HepG2 (cell line): ENCODE measurements at regions not wholly inside any gene's neighbourhood (a gene's known extent, or its start where the extent isn't known, plus 50 kb on each side); places are given as distances from the start of the nearest gene placed in this dataset.

Experiments
- ATAC-seq: fragments of 200-7000 bp; cut with Tn5 transposase; 3 replicates; pipeline ENCODE4 v1.9.1; 2020; ENCODE audit warnings: mild to moderate bottlenecking, moderate library complexity
- BruUV-seq: library from RNA; stranded (reverse); fragments of 400-500 nt; replicated peaks from 2 replicates; lab custom pipeline; 2021; lab: Mats Ljungman, UMichigan
- CTCF ChIA-PET: fragments of 300-600 bp; formaldehyde crosslinking; extraction: SDS; loops from one replicate; lab custom pipeline; 2021; ENCODE audit warnings: low total read pairs, inconsistent platforms, low intra/inter-chr PET ratio; lab: Yijun Ruan, JAX
- POLR2A ChIA-PET: fragments of 350-600 bp; sonication (Branson Sonifier 250); formaldehyde crosslinking; loops from one replicate; lab custom pipeline; 2020; ENCODE audit warnings: antibody characterized with exemption, inconsistent platforms; lab: Yijun Ruan, JAX
- DNase-seq: peaks from one replicate; pipeline ENCODE4 v3.0.0-alpha.2; 2015; ENCODE audit warnings: low spot score
- FAIRE-seq: peaks from 3 replicates; lab custom pipeline; 2011; peaks lifted over from hg19 to GRCh38; lab: Jason Lieb, UNC
- H2AFZ ChIP-seq: one replicate; pipeline ENCODE4 v1.6.1; 2011; ENCODE audit warnings: low read length, inconsistent platforms
- H3K27ac ChIP-seq: fragments of 300-600 bp; 3 replicates; pipeline ENCODE4 v1.8.0; 2011; ENCODE audit warnings: mixed run types, mild to moderate bottlenecking, mixed read lengths, low read length, inconsistent platforms; ENCODE audit not compliant: insufficient read depth; ENCODE audit errors: extremely low read length
- H3K27me3 ChIP-seq, 2 experiments: fragments of 200-600 bp in 1 of 2; 2 replicates in 1 of 2; 3 replicates in 1 of 2; pipeline versions ENCODE4 v1.6.0 to v1.8.0; 2011; ENCODE audit warnings: low read length in 2 of 2, mild to moderate bottlenecking in 2 of 2, moderate library complexity in 2 of 2, inconsistent platforms in 1 of 2; ENCODE audit not compliant: insufficient read depth in 2 of 2, control insufficient read depth in 1 of 2
- H3K36me3 ChIP-seq, 2 experiments: fragments of 200-600 bp in 1 of 2; replicated peaks in 1 of 2; 2 replicates in 1 of 2; 3 replicates in 1 of 2; pipeline versions ENCODE4 v1.5.1 to v1.8.0; 2011; ENCODE audit warnings: low read length in 2 of 2, inconsistent platforms in 1 of 2; ENCODE audit not compliant: insufficient read depth in 2 of 2, control insufficient read depth in 1 of 2
- H3K4me1 ChIP-seq: 2 replicates; pipeline ENCODE4 v1.5.1; 2012; ENCODE audit warnings: low read length, inconsistent platforms; ENCODE audit not compliant: insufficient read depth
- H3K4me2 ChIP-seq: 2 replicates; pipeline ENCODE4 v1.6.0; 2011; ENCODE audit warnings: low read depth, low read length, inconsistent platforms
- H3K4me3 ChIP-seq, 3 experiments: fragments of 200-600 bp in 1 of 3; sonication (generic), shearing (Covaris generic) in 1 of 3; replicated peaks in 1 of 3; 2 replicates each; pipeline ENCODE4 v1.5.1; 2011 to 2016; ENCODE audit warnings: low read length in 3 of 3, inconsistent platforms in 2 of 3, low read depth in 2 of 3, mild to moderate bottlenecking in 2 of 3, control low read depth in 1 of 3, mixed read lengths in 1 of 3; ENCODE audit not compliant: insufficient read depth in 1 of 3
- H3K79me2 ChIP-seq: one replicate; pipeline ENCODE4 v1.6.1; 2011; ENCODE audit warnings: low read length, inconsistent platforms; ENCODE audit not compliant: insufficient read depth
- H3K9ac ChIP-seq: 2 replicates; pipeline ENCODE4 v1.6.0; 2011; ENCODE audit warnings: mild to moderate bottlenecking, low read depth, low read length, inconsistent platforms; ENCODE audit not compliant: insufficient read depth
- H3K9me3 ChIP-seq: 2 replicates; pipeline ENCODE4 v1.5.1; 2012; ENCODE audit warnings: mild to moderate bottlenecking, low read length
- H4K20me1 ChIP-seq: 2 replicates; pipeline ENCODE4 v1.6.0; 2011; ENCODE audit warnings: inconsistent platforms, mild to moderate bottlenecking, low read length, moderate library complexity; ENCODE audit not compliant: insufficient read depth
- AHDC1 ChIP-seq: sonication (generic); formaldehyde crosslinking; IDR thresholded peaks from 2 replicates; pipeline ENCODE4 v1.5.1; 2020; ENCODE audit warnings: mild to moderate bottlenecking, missing genetic modification reagents, borderline replicate concordance
- BCLAF1 ChIP-seq: fragments of 450-650 bp; IDR thresholded peaks from 2 replicates; pipeline ENCODE4 v1.6.1; 2017; ENCODE audit warnings: mild to moderate bottlenecking
- GMEB1 ChIP-seq: sonication (generic); formaldehyde crosslinking; IDR thresholded peaks from 2 replicates; pipeline ENCODE4 v1.5.1; 2020; ENCODE audit warnings: missing genetic modification reagents, mild to moderate bottlenecking, borderline replicate concordance
- HIC2 ChIP-seq: sonication (generic); formaldehyde crosslinking; IDR thresholded peaks from 2 replicates; pipeline ENCODE4 v1.9.0; 2022; ENCODE audit warnings: low read depth, missing genetic modification reagents
- HOXD1 ChIP-seq: sonication (generic); formaldehyde crosslinking; IDR thresholded peaks from 2 replicates; pipeline ENCODE4 v1.5.0; 2020; ENCODE audit warnings: missing genetic modification reagents
- MIXL1 ChIP-seq: IDR thresholded peaks from 2 replicates; pipeline ENCODE4 v1.6.1; 2016
- SIN3A ChIP-seq: IDR thresholded peaks from 2 replicates; pipeline ENCODE4 v1.6.1; 2011; ENCODE audit warnings: low read depth, mild to moderate bottlenecking, control low read depth, low read length, borderline replicate concordance
- TP53 ChIP-seq: sonication (generic); formaldehyde crosslinking; conservative IDR thresholded peaks from 2 replicates; pipeline ENCODE4 v1.4.0; 2020; ENCODE audit warnings: missing genetic modification reagents
- ZNF329 ChIP-seq: sonication (generic); formaldehyde crosslinking; IDR thresholded peaks from 2 replicates; pipeline ENCODE4 v1.9.0; 2021; ENCODE audit warnings: low read depth, mild to moderate bottlenecking, missing genetic modification reagents
- ZNF362 ChIP-seq: sonication (generic); formaldehyde crosslinking; IDR thresholded peaks from 2 replicates; pipeline ENCODE4 v1.4.0; 2020; ENCODE audit warnings: missing genetic modification reagents, mild to moderate bottlenecking, borderline replicate concordance
- WGBS: methylation state at CpG from one replicate; pipeline ENCODE4 v1.1.6; 2017; ENCODE audit warnings: low lambda C conversion rate; 5-methylcytosine and 5-hydroxymethylcytosine counted together
- in situ Hi-C: cut with HindIII; loops from 2 replicates; pipeline ENCODE4 v1.10.0; 2017; ENCODE audit warnings: low pct_unique_long_range_greater_than_20kb; ENCODE audit not compliant: extremely low pct_ligation_motif_present
- intact Hi-C: fragments of 100-400 bp; cut with micrococcal nuclease; formaldehyde crosslinking; loops from one replicate; pipeline ENCODE4 v1.10.0; 2022; ENCODE audit not compliant: unreplicated experiment

GRCh38 chr2:8624855-8625398 lies 56.9 kb upstream of the ID2 start:
- Histone ChIP-seq H3K27ac (peak overlapping the region; percentile 84), H3K4me1 (peaks cover 100% of the 10 kb centered on the region), H3K36me3 (no peaks in the 10 kb centered on the region), H3K4me2 (peak overlapping the region; percentile 99), H3K4me3 (peak overlapping the region in 1 of 3 experiments; percentile 80; a peak in 2 of 6 replicates), H3K27me3 (no peaks in the 10 kb centered on the region; a peak in 1 of 5 replicates), H3K79me2 (peaks cover 21% of the 10 kb centered on the region), H3K9ac (peak overlapping the region; percentile 87), H3K9me3 (no peaks in the 10 kb centered on the region), H4K20me1 (no peaks in the 10 kb centered on the region), H2AFZ (no peak overlapping the region)
- 3% methylated on average over 10 of the region's 14 CpGs for WGBS
- ChIA-PET POLR2A (interaction anchor here (0.8 to 8.4 kb wide), 8 partner anchors 8 to 100 kb away, joined by 3 to 354 read pairs (median 20); partner anchors contain the start of gene ID2), CTCF (no interaction called here)
- peak; percentile 82 for DNase-seq
- TSS peak; percentile 42 for BruUV-seq
- intact Hi-C loops, result loop anchor here (1.0 to 10.0 kb wide), 4 partner anchors 13 to 210 kb away; no protein-coding TSS in a partner anchor
- peak; percentile 10 for ATAC-seq
- in situ Hi-C loops, result loop anchor here (5.0 kb wide), 1 partner anchor 52 kb away; no protein-coding TSS in a partner anchor
- FAIRE-seq, result no peak
- TF ChIP-seq ZNF329 (CRISPR knock-in tag) (no peak), TP53 (CRISPR knock-in tag) (no peak), HIC2 (CRISPR knock-in tag) (no peak), ZNF362 (CRISPR knock-in tag) (0 out of 2 replicates have a peak, but pooled peaks have one; percentile 10), GMEB1 (CRISPR knock-in tag) (no peak), SIN3A (no peak), BCLAF1 (no peak), MIXL1 (CRISPR knock-in tag) (no peak), AHDC1 (CRISPR knock-in tag) (no peak), HOXD1 (CRISPR knock-in tag) (no peak)
